ENCODE measurements at regions not wholly inside any gene's neighbourhood (a gene's known extent, or its start where the extent isn't known, plus 50 kb on each side); places are given as distances from the start of the nearest gene placed in this dataset.

- TF ChIP-seq CTCF (IDR thresholded peaks at IDR 0.05): no peak
- no peak for TF ChIP-seq POLR2A (IDR thresholded peaks at IDR 0.05)
Observed at GRCh38 chr2:204059016-204059415, 122.5 kb downstream of the ICOS start.

Data from uterus (tissue), 2 donors.